Neural cell (in vitro differentiated cells): ENCODE measurements at regions not wholly inside any gene's neighbourhood (a gene's known extent, or its start where the extent isn't known, plus 50 kb on each side); places are given as distances from the start of the nearest gene placed in this dataset.

Source experiments
- H2AFZ ChIP-seq: fragments of 200-600, 300-800 bp; sonication (generic), shearing (Covaris generic); 2 replicates; pipeline ENCODE4 v1.6.0; 2014; ENCODE audit warnings: low read depth, mild to moderate bottlenecking, antibody characterized with exemption, low read length, moderate library complexity
- H3F3A ChIP-seq: fragments of 200-600 bp; shearing (Covaris generic); 2 replicates; pipeline ENCODE4 v1.6.1; 2016; ENCODE audit warnings: mild to moderate bottlenecking, moderate library complexity, mixed read lengths, antibody characterized with exemption, low read length; ENCODE audit not compliant: insufficient read depth, poor library complexity, severe bottlenecking
- H3K27ac ChIP-seq: fragments of 200-600, 300-800 bp; sonication (generic), shearing (Covaris generic); 2 replicates; pipeline ENCODE4 v1.5.1; 2014; ENCODE audit warnings: mild to moderate bottlenecking, low read length, moderate library complexity
- H3K27me3 ChIP-seq: fragments of 300-800, 200-600 bp; sonication (generic), shearing (Covaris generic); 2 replicates; pipeline ENCODE4 v1.6.0; 2014; ENCODE audit warnings: mild to moderate bottlenecking, low read depth, low read length, moderate library complexity; ENCODE audit not compliant: insufficient read depth
- H3K36me3 ChIP-seq: fragments of 300-800, 200-600 bp; sonication (generic), shearing (Covaris generic); 2 replicates; pipeline ENCODE4 v1.5.1; 2014; ENCODE audit warnings: mild to moderate bottlenecking, antibody characterized with exemption, low read length, moderate library complexity; ENCODE audit not compliant: insufficient read depth
- H3K4me2 ChIP-seq: fragments of 300-800, 200-600 bp; sonication (generic), shearing (Covaris generic); 2 replicates; pipeline ENCODE4 v1.6.0; 2014; ENCODE audit warnings: mild to moderate bottlenecking, low read length
- H3K4me3 ChIP-seq: fragments of 300-800, 200-600 bp; sonication (generic), shearing (Covaris generic); 2 replicates; pipeline ENCODE4 v1.5.1; 2014; ENCODE audit warnings: mild to moderate bottlenecking, low read length, moderate library complexity
- H3K79me2 ChIP-seq: fragments of 200-600 bp; shearing (Covaris generic); replicated peaks from 2 replicates; pipeline ENCODE4 v1.6.0; 2014; ENCODE audit warnings: mild to moderate bottlenecking, low read length, moderate library complexity; ENCODE audit not compliant: insufficient read depth
- H3K9ac ChIP-seq: fragments of 300-800, 200-600 bp; sonication (generic), shearing (Covaris generic); 2 replicates; pipeline ENCODE4 v1.6.1; 2016; ENCODE audit warnings: mild to moderate bottlenecking, low read length, mixed read lengths
- H3K9me2 ChIP-seq: fragments of 200-600 bp; shearing (Covaris generic); 2 replicates; pipeline ENCODE4 v1.6.1; 2016; ENCODE audit warnings: mild to moderate bottlenecking, low read length, mixed read lengths; ENCODE audit not compliant: insufficient read depth
- H3K9me3 ChIP-seq: fragments of 200-600, 300-800 bp; sonication (generic), shearing (Covaris generic); 2 replicates; pipeline ENCODE4 v1.6.1; 2016; ENCODE audit warnings: mild to moderate bottlenecking, mixed run types, low read length, moderate library complexity, mixed read lengths
- H4K20me1 ChIP-seq: fragments of 200-600 bp; shearing (Covaris generic); 2 replicates; pipeline ENCODE4 v1.6.1; 2016; ENCODE audit warnings: mild to moderate bottlenecking, mixed run types; ENCODE audit not compliant: insufficient read depth
- CTCF ChIP-seq: fragments of 450-650 bp; IDR thresholded peaks from 2 replicates; pipeline ENCODE4 v1.5.1; 2014; ENCODE audit warnings: antibody characterized with exemption, mild to moderate bottlenecking, moderate library complexity; ENCODE audit not compliant: poor library complexity, severe bottlenecking
- EP300 ChIP-seq: fragments of 450-650 bp; conservative IDR thresholded peaks from 2 replicates; pipeline ENCODE4 v1.6.1; 2014; ENCODE audit warnings: antibody characterized with exemption, mild to moderate bottlenecking, moderate library complexity; ENCODE audit not compliant: poor library complexity, severe bottlenecking
- EZH2 ChIP-seq: fragments of 200-600, 300-800 bp; shearing (Covaris generic), sonication (generic); IDR thresholded peaks from 2 replicates; pipeline ENCODE4 v1.6.1; 2014; ENCODE audit warnings: antibody characterized with exemption, low read length, borderline replicate concordance, mild to moderate bottlenecking; ENCODE audit not compliant: insufficient read depth, poor library complexity, severe bottlenecking
- MXI1 ChIP-seq: fragments of 450-650 bp; conservative IDR thresholded peaks from 2 replicates; pipeline ENCODE4 v1.6.1; 2014; ENCODE audit warnings: antibody characterized with exemption, mild to moderate bottlenecking; ENCODE audit not compliant: poor library complexity, severe bottlenecking
- POLR2AphosphoS5 ChIP-seq: IDR thresholded peaks from 2 replicates; pipeline ENCODE4 v1.6.1; 2012
- RAD21 ChIP-seq: fragments of 450-650 bp; conservative IDR thresholded peaks from 2 replicates; pipeline ENCODE4 v1.6.1; 2014; ENCODE audit warnings: antibody characterized with exemption, mild to moderate bottlenecking, moderate library complexity
- REST ChIP-seq: IDR thresholded peaks from 2 replicates; pipeline ENCODE4 v1.6.1; 2012; ENCODE audit warnings: borderline replicate concordance
- SMC3 ChIP-seq: fragments of 450-650 bp; conservative IDR thresholded peaks from 2 replicates; pipeline ENCODE4 v1.6.1; 2014; ENCODE audit warnings: antibody characterized with exemption, mild to moderate bottlenecking, moderate library complexity; ENCODE audit not compliant: poor library complexity
- TAF1 ChIP-seq: IDR thresholded peaks from 2 replicates; pipeline ENCODE4 v1.6.1; 2012; ENCODE audit warnings: low read depth

- H3K4me2 ChIP-seq, result no peak overlapping the region
- no peak overlapping the region for H2AFZ ChIP-seq
- no peaks in the 10 kb centered on the region for H3K9me3 ChIP-seq
- no peaks in the 10 kb centered on the region for H3K36me3 ChIP-seq
- no peak overlapping the region for H3K9ac ChIP-seq
- no peaks in the 10 kb centered on the region for H3K27me3 ChIP-seq
- H3K9me2 ChIP-seq, result no peaks in the 10 kb centered on the region
- no peaks in the 10 kb centered on the region for H4K20me1 ChIP-seq
- TF ChIP-seq MXI1 (no peak), POLR2AphosphoS5 (no peak), EP300 (no peak), SMC3 (no peak), REST (no peak), RAD21 (no peak), TAF1 (no peak), EZH2 (no peak), CTCF (no peak)
- no peaks in the 10 kb centered on the region for H3K79me2 ChIP-seq
- no peak overlapping the region for H3K27ac ChIP-seq
- no peak overlapping the region for H3K4me3 ChIP-seq
- no peaks in the 10 kb centered on the region for H3F3A ChIP-seq
These were observed 456.1 kb downstream of the OCA2 start for GRCh38 chr15:27642981-27643380.

- Histone ChIP-seq H3K27me3 (no peaks in the 10 kb centered on the region), H4K20me1 (no peaks in the 10 kb centered on the region), H3F3A (no peaks in the 10 kb centered on the region), H3K36me3 (no peaks in the 10 kb centered on the region), H3K4me3 (no peak overlapping the region), H3K79me2 (no peaks in the 10 kb centered on the region), H3K9me3 (no peaks in the 10 kb centered on the region), H3K9me2 (no peaks in the 10 kb centered on the region), H3K27ac (no peak overlapping the region), H3K4me2 (no peak overlapping the region), H2AFZ (no peak overlapping the region), H3K9ac (no peak overlapping the region)
- TF ChIP-seq REST (no peak), MXI1 (no peak), SMC3 (no peak), EZH2 (no peak), EP300 (no peak), POLR2AphosphoS5 (no peak), CTCF (no peak), RAD21 (no peak), TAF1 (no peak)
These were observed 459.5 kb downstream of the OCA2 start for GRCh38 chr15:27639595-27639994.
